Right cardiac atrium (tissue), 5 donors: ENCODE measurements at regions not wholly inside any gene's neighbourhood (a gene's known extent, or its start where the extent isn't known, plus 50 kb on each side); places are given as distances from the start of the nearest gene placed in this dataset.
A peak's percentile ranks its signal among the peaks of the same experiment; 100 is the strongest.
"Not testable (repeated sequence)": the region's sequence is repeated elsewhere in the genome, so short reads cannot be mapped to it uniquely, and the experiment has no call there.

Experiments
- ATAC-seq, 2 donors: fragments of 200-7000 bp; cut with Tn5 transposase; one replicate each; pipeline versions ENCODE4 v1.8.0 to v1.9.1; 2020; ENCODE audit warnings: moderate library complexity in 2 of 2, mild to moderate bottlenecking in 1 of 2
- DNase-seq, 3 donors: peaks; one replicate each; pipeline ENCODE4 v3.0.0-alpha.2; 2020
- H3K27ac ChIP-seq: one replicate; pipeline ENCODE4 v1.5.1; 2013; ENCODE audit warnings: mild to moderate bottlenecking, low read length, control low read depth, moderate library complexity
- H3K27me3 ChIP-seq: one replicate; pipeline ENCODE4 v1.6.1; 2013; ENCODE audit not compliant: control insufficient read depth, insufficient read depth
- H3K4me1 ChIP-seq: one replicate; pipeline ENCODE4 v1.6.1; 2013; ENCODE audit warnings: low read length; ENCODE audit not compliant: control insufficient read depth, insufficient read depth
- H3K4me3 ChIP-seq: one replicate; pipeline ENCODE4 v1.5.1; 2013; ENCODE audit warnings: low read length, control low read depth
- H3K9me3 ChIP-seq: one replicate; pipeline ENCODE4 v1.6.1; 2013; ENCODE audit warnings: low read length; ENCODE audit not compliant: control insufficient read depth
- WGBS: extraction: QIAGEN DNeasy Blood & Tissue Kit; methylation state at CpG from one replicate; pipeline ENCODE4 v1.1.7; 2013; 5-methylcytosine and 5-hydroxymethylcytosine counted together
- intact Hi-C, 4 donors: fragments of 100-400 bp; cut with DNase I; formaldehyde crosslinking; loops; one replicate each; pipeline versions ENCODE4 v1.11.0 to v1.14.0; 2022 to 2023
- donor health status: healthy with polysubstance abuse.
- donor health status: DM: no; HTN: yes; CAD: no.
- donor health status: DM: no; HTN: no; CAD: no.
- donor health status: DM: no; HTN: yes; CAD: no; lungs with severe emphysema.
- donor health status: DM: yes; HTN: yes; CAD: no.

GRCh38 chr5:15286650-15287049 is 213.3 kb upstream of the FBXL7 start:
- WGBS = 19% methylated on average over 1 of the region's 1 CpG

GRCh38 chr5:15285901-15286583 is 213.9 kb upstream of the FBXL7 start:
- intact Hi-C loops = no loop called here
- WGBS = 28% methylated on average over 5 of the region's 5 CpGs
- no peaks in the 10 kb centered on the region for H3K27me3 ChIP-seq
- DNase-seq (peak in 2 of 3 donors; percentile 31), ATAC-seq (peak; percentile 64 to 90)
- no peaks in the 10 kb centered on the region for H3K4me1 ChIP-seq
- no peak overlapping the region for H3K27ac ChIP-seq
- H3K4me3 ChIP-seq = no peak overlapping the region
- peaks cover 2% of the 10 kb centered on the region for H3K9me3 ChIP-seq

More at GRCh38 chr5:15286650-15287049, 213.3 kb upstream of the FBXL7 start:
- ATAC-seq (peak; percentile 71 to 79), DNase-seq (peak in 1 of 3 donors; percentile 45)
- intact Hi-C loops = no loop called here
- Histone ChIP-seq H3K27ac (no peak overlapping the region), H3K4me1 (no peaks in the 10 kb centered on the region), H3K27me3 (no peaks in the 10 kb centered on the region), H3K9me3 (peaks cover 2% of the 10 kb centered on the region), H3K4me3 (no peak overlapping the region)

GRCh38 chr5:15284706-15285105 is 215.3 kb upstream of the FBXL7 start:
- DNase-seq = no peak
- no peak overlapping the region for H3K27ac ChIP-seq
- intact Hi-C loops = no loop called here
- peaks cover 2% of the 10 kb centered on the region for H3K9me3 ChIP-seq
- no peak overlapping the region for H3K4me3 ChIP-seq
- no peaks in the 10 kb centered on the region for H3K27me3 ChIP-seq
- ATAC-seq = no peak
- no peaks in the 10 kb centered on the region for H3K4me1 ChIP-seq

- ATAC-seq (no peak), DNase-seq (no peak)
- Histone ChIP-seq H3K27ac (no peak overlapping the region), H3K27me3 (no peaks in the 10 kb centered on the region), H3K9me3 (peaks cover 5% of the 10 kb centered on the region), H3K4me3 (no peak overlapping the region), H3K4me1 (no peaks in the 10 kb centered on the region)
- WGBS = 63% methylated on average over 2 of the region's 2 CpGs
- intact Hi-C loops = no loop called here
These were observed 216.9 kb upstream of the FBXL7 start for GRCh38 chr5:15283076-15283475.

- WGBS = 71% methylated on average over 2 of the region's 2 CpGs
- Histone ChIP-seq H3K4me1 (no peaks in the 10 kb centered on the region), H3K27me3 (no peaks in the 10 kb centered on the region), H3K9me3 (peaks cover 5% of the 10 kb centered on the region), H3K4me3 (no peak overlapping the region), H3K27ac (no peak overlapping the region)
- no peak for DNase-seq
- ATAC-seq = no peak
- intact Hi-C loops = no loop called here
These were observed 217.4 kb upstream of the FBXL7 start for GRCh38 chr5:15282611-15283010.

- H3K9me3 ChIP-seq, intact Hi-C loops, ATAC-seq, H3K4me1 ChIP-seq, H3K27ac ChIP-seq, H3K27me3 ChIP-seq, H3K4me3 ChIP-seq, DNase-seq: not testable (repeated sequence)
- 66% methylated on average over 9 of the region's 9 CpGs for WGBS
These were observed 228.4 kb upstream of the FBXL7 start for GRCh38 chr5:15271596-15271995.

- no peak overlapping the region for H3K4me3 ChIP-seq
- peaks cover 4% of the 10 kb centered on the region for H3K4me1 ChIP-seq
- H3K9me3 ChIP-seq = peaks cover 3% of the 10 kb centered on the region
- H3K27me3 ChIP-seq = no peaks in the 10 kb centered on the region
- ATAC-seq (no peak), DNase-seq (no peak)
- WGBS = 63% methylated on average over 2 of the region's 2 CpGs
- intact Hi-C loops = no loop called here
- H3K27ac ChIP-seq = no peak overlapping the region
These were observed 232.0 kb upstream of the FBXL7 start for GRCh38 chr5:15267966-15268365.

GRCh38 chr5:15266841-15267240 is 233.1 kb upstream of the FBXL7 start:
- H3K9me3 ChIP-seq = peaks cover 3% of the 10 kb centered on the region
- intact Hi-C loops = no loop called here
- no peak overlapping the region for H3K27ac ChIP-seq
- no peaks in the 10 kb centered on the region for H3K27me3 ChIP-seq
- peaks cover 4% of the 10 kb centered on the region for H3K4me1 ChIP-seq
- 93% methylated on average over 1 of the region's 1 CpG for WGBS
- H3K4me3 ChIP-seq = no peak overlapping the region
- DNase-seq = no peak
- no peak for ATAC-seq

- intact Hi-C loops = no loop called here
- WGBS = 59% methylated on average over 1 of the region's 1 CpG
- peaks cover 4% of the 10 kb centered on the region for H3K4me1 ChIP-seq
These were observed 233.8 kb upstream of the FBXL7 start for GRCh38 chr5:15266229-15266628.

GRCh38 chr5:15263942-15264341 is 236.0 kb upstream of the FBXL7 start:
- DNase-seq (no peak), ATAC-seq (no peak)
- 80% methylated on average over 1 of the region's 1 CpG for WGBS
- H3K27ac ChIP-seq = peak overlapping the region; percentile 38
- H3K9me3 ChIP-seq = peaks cover 2% of the 10 kb centered on the region
- peaks cover 4% of the 10 kb centered on the region for H3K4me1 ChIP-seq
- H3K4me3 ChIP-seq = no peak overlapping the region
- intact Hi-C loops = no loop called here
- H3K27me3 ChIP-seq = no peaks in the 10 kb centered on the region

More at GRCh38 chr5:15266229-15266628, 233.8 kb upstream of the FBXL7 start:
- Histone ChIP-seq H3K27ac (peak overlapping the region; percentile 7), H3K27me3 (no peaks in the 10 kb centered on the region), H3K4me3 (no peak overlapping the region), H3K9me3 (peaks cover 5% of the 10 kb centered on the region)
- peak; percentile 78 to 89 for ATAC-seq
- no peak for DNase-seq

- ATAC-seq = no peak
- intact Hi-C loops = no loop called here
- Histone ChIP-seq H3K4me1 (peaks cover 4% of the 10 kb centered on the region), H3K9me3 (peaks cover 2% of the 10 kb centered on the region), H3K27ac (no peak overlapping the region), H3K27me3 (no peaks in the 10 kb centered on the region), H3K4me3 (no peak overlapping the region)
- no peak for DNase-seq
- WGBS = 45% methylated on average over 2 of the region's 2 CpGs
These were observed 236.6 kb upstream of the FBXL7 start for GRCh38 chr5:15263406-15263805.
